ENCODE measurements at regions not wholly inside any gene's neighbourhood (a gene's known extent, or its start where the extent isn't known, plus 50 kb on each side); places are given as distances from the start of the nearest gene placed in this dataset.

DNA sequence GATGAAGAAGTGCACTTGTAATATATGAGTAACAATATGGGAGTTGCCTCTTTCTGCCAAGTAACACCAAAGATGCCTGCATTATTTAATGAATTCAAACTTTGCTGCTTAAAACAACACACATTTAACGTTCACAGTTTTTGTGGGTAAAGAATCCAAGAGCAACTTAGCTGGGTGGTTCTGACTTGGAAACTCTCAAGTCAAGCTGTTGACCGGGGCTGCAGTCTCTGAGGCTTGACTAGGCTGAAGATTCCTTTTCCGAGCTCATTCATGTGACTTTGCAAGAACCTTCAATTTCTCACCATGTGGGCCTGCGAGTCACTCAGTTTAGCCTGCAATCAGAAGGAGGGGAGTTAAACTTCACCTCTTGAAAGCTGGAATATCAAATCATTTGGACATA is 53.0 kb upstream of the TRPC7 start:
- no peak overlapping the region for H2AFZ ChIP-seq (ENCODE audit: low read length)
- H3K4ac ChIP-seq (replicated peaks; ENCODE audit: insufficient read length, low read depth, low read length): no peak overlapping the region
- no peaks in the 10 kb centered on the region for H4K20me1 ChIP-seq (replicated peaks in 1 of 2; ENCODE audit: control insufficient read depth in 1 of 2, insufficient read depth in 2 of 2, low read length in 2 of 2)
- no peak overlapping the region for H3K18ac ChIP-seq (ENCODE audit: extremely low read depth, low read length)
- 91% methylated on average over 4 of the region's 4 CpGs; no CpG with 5 or more reads in 1 of the 2 experiments for WGBS, 2 experiments (ENCODE audit: extremely low coverage in 1 of 2, insufficient coverage in 1 of 2, insufficient read length in 1 of 2, insufficient replicate concordance in 2 of 2, low coverage in 1 of 2, low lambda C conversion rate in 2 of 2, missing lambda C conversion rate in 1 of 2)
- H2BK5ac ChIP-seq (ENCODE audit: low read depth, low read length): no peak overlapping the region
- FAIRE-seq (no peak), DNase-seq (ENCODE audit: low read depth in 1 of 2, low spot score in 2 of 2) (no peak)
- ChIA-PET POLR2A (ENCODE audit: partially characterized antibody) (no interaction called here), CTCF (ENCODE audit: partially characterized antibody) (interaction anchor here (1.4 to 4.2 kb wide), 4 partner anchors 45 to 351 kb away, joined by 4 to 15 read pairs (median 6); no protein-coding TSS in a partner anchor)
- no peak overlapping the region for H4K91ac ChIP-seq (replicated peaks; ENCODE audit: insufficient read length, low read length)
- H3K27ac ChIP-seq (ENCODE audit: low read depth, low read length): no peak overlapping the region
- no peak overlapping the region for H4K8ac ChIP-seq (ENCODE audit: extremely low read depth, insufficient read depth, low read length)
- H3K23me2 ChIP-seq (ENCODE audit: low read depth, low read length): no peaks in the 10 kb centered on the region
- no peak overlapping the region for H3K56ac ChIP-seq (replicated peaks; ENCODE audit: insufficient read length, low read depth, low read length)
- H3K9me3 ChIP-seq (ENCODE audit: insufficient read depth in 2 of 2, low read depth in 1 of 2, low read length in 1 of 2): no peaks in the 10 kb centered on the region
- no peak overlapping the region for H3K4me2 ChIP-seq (ENCODE audit: insufficient read depth in 1 of 2, low read depth in 2 of 2, low read length in 2 of 2)
- peaks cover 0 to 5% (median under 1%) of the 10 kb centered on the region in 4 experiments; a peak in 3 of 7 replicates for H3K4me1 ChIP-seq (replicated peaks in 1 of 4; ENCODE audit: control insufficient read depth in 3 of 4, insufficient read depth in 4 of 4, low read length in 3 of 4)
- H3K23ac ChIP-seq (ENCODE audit: insufficient read length): no peak overlapping the region
- no peak overlapping the region for H3K9ac ChIP-seq (replicated peaks in 1 of 4; ENCODE audit: extremely low read depth in 1 of 4, low read depth in 3 of 4, low read length in 3 of 4)
- no peak overlapping the region for H2BK120ac ChIP-seq (replicated peaks; ENCODE audit: low read depth, low read length)
- no peak overlapping the region for H2BK15ac ChIP-seq (ENCODE audit: low read length)
- H2BK20ac ChIP-seq (ENCODE audit: low read length): no peak overlapping the region
- H2AK5ac ChIP-seq (ENCODE audit: low read depth, low read length): no peak overlapping the region; the same call in 1 of the 2 replicates
- H3K4me3 ChIP-seq (ENCODE audit: extremely low read depth in 1 of 4, insufficient read depth in 2 of 4, low read depth in 3 of 4, low read length in 4 of 4): no peak overlapping the region
- H2BK12ac ChIP-seq (ENCODE audit: low read depth, low read length): no peak overlapping the region
- no peaks in the 10 kb centered on the region for H3K27me3 ChIP-seq (replicated peaks in 1 of 4; ENCODE audit: control insufficient read depth in 3 of 4, extremely low read depth in 1 of 4, insufficient read depth in 3 of 4, low read length in 3 of 4)
- H3K14ac ChIP-seq (ENCODE audit: insufficient read length): no peak overlapping the region
- TF ChIP-seq POLR2A (IDR thresholded peaks at IDR 0.05; ENCODE audit: control extremely low read depth in 1 of 2, low read depth in 2 of 2, low read length in 2 of 2): no peak
- no peak for TF ChIP-seq SP4 (IDR thresholded peaks at IDR 0.05; ENCODE audit: low read length)
- no peaks in the 10 kb centered on the region for H3K79me2 ChIP-seq (ENCODE audit: control insufficient read depth in 1 of 2, insufficient read depth in 2 of 2, low read length in 2 of 2)
- H4K5ac ChIP-seq (ENCODE audit: insufficient read length, low read depth, low read length): no peak overlapping the region
- H3K36me3 ChIP-seq (ENCODE audit: control insufficient read depth in 2 of 4, insufficient read depth in 4 of 4, low read length in 3 of 4): no peaks in the 10 kb centered on the region
- H3K79me1 ChIP-seq (ENCODE audit: low read depth, low read length): no peaks in the 10 kb centered on the region

Measured in H1 (cell line).